Smooth muscle cell (in vitro differentiated cells): ENCODE measurements at regions not wholly inside any gene's neighbourhood (a gene's known extent, or its start where the extent isn't known, plus 50 kb on each side); places are given as distances from the start of the nearest gene placed in this dataset.

Source experiments
- DNase-seq: peaks from one replicate; lab custom pipeline; 2025; ENCODE audit not compliant: unreplicated experiment; lab: John Stamatoyannopoulos, UW
- H2AFZ ChIP-seq: fragments of 200-600 bp; sonication (generic); 2 replicates; pipeline ENCODE4 v1.6.0; 2016; ENCODE audit warnings: antibody characterized with exemption, low read depth, mild to moderate bottlenecking
- H3F3A ChIP-seq: fragments of 200-600 bp; sonication (generic); 2 replicates; pipeline ENCODE4 v1.6.0; 2017; ENCODE audit warnings: antibody characterized with exemption, low read depth
- H3K27ac ChIP-seq: fragments of 200-600 bp; sonication (generic); 2 replicates; pipeline ENCODE4 v1.5.1; 2016; ENCODE audit warnings: low read depth, mild to moderate bottlenecking
- H3K27me3 ChIP-seq: fragments of 200-600 bp; sonication (generic); 2 replicates; pipeline ENCODE4 v1.6.1; 2016; ENCODE audit warnings: low read depth, mild to moderate bottlenecking
- H3K36me3 ChIP-seq: fragments of 200-600 bp; sonication (generic); 2 replicates; pipeline ENCODE4 v1.5.1; 2016; ENCODE audit warnings: low read depth
- H3K4me1 ChIP-seq: fragments of 200-600 bp; sonication (generic); 2 replicates; pipeline ENCODE4 v1.5.1; 2016; ENCODE audit warnings: low read depth
- H3K4me2 ChIP-seq: fragments of 200-600 bp; sonication (generic); 2 replicates; pipeline ENCODE4 v1.6.0; 2016; ENCODE audit warnings: mild to moderate bottlenecking
- H3K4me3 ChIP-seq: fragments of 200-600 bp; sonication (generic); 2 replicates; pipeline ENCODE4 v1.5.1; 2016; ENCODE audit warnings: mild to moderate bottlenecking
- H3K79me2 ChIP-seq: fragments of 200-600 bp; sonication (generic); 2 replicates; pipeline ENCODE4 v1.6.0; 2016; ENCODE audit warnings: low read depth, mild to moderate bottlenecking
- H3K9ac ChIP-seq: fragments of 200-600 bp; sonication (generic); 2 replicates; pipeline ENCODE4 v1.6.0; 2016; ENCODE audit warnings: low read depth
- H3K9me3 ChIP-seq: fragments of 200-600 bp; sonication (generic); replicated peaks from 2 replicates; pipeline ENCODE4 v1.5.1; 2016; ENCODE audit warnings: low read depth
- H4K20me1 ChIP-seq: fragments of 200-600 bp; sonication (generic); 2 replicates; pipeline ENCODE4 v1.6.0; 2016; ENCODE audit warnings: low read depth
- CTCF ChIP-seq: fragments of 200-600 bp; sonication (generic); IDR thresholded peaks from 2 replicates; pipeline ENCODE4 v1.5.1; 2017; ENCODE audit warnings: borderline replicate concordance, mild to moderate bottlenecking, antibody characterized with exemption; ENCODE audit not compliant: insufficient read depth, poor library complexity, severe bottlenecking
- WGBS: methylation state at CpG from one replicate; pipeline ENCODE4 v1.1.7; 2016; ENCODE audit warnings: low lambda C conversion rate; 5-methylcytosine and 5-hydroxymethylcytosine counted together

GRCh38 chr18:35777039-35777438 is 195.4 kb upstream of the RMP24 start:
- Histone ChIP-seq H3K27me3 (no peaks in the 10 kb centered on the region), H3K79me2 (no peaks in the 10 kb centered on the region), H3F3A (no peaks in the 10 kb centered on the region), H4K20me1 (no peaks in the 10 kb centered on the region), H3K9ac (no peak overlapping the region), H2AFZ (no peak overlapping the region), H3K27ac (no peak overlapping the region), H3K36me3 (no peaks in the 10 kb centered on the region), H3K9me3 (no peaks in the 10 kb centered on the region), H3K4me2 (no peak overlapping the region), H3K4me3 (no peak overlapping the region), H3K4me1 (no peaks in the 10 kb centered on the region)
- no peak for DNase-seq
- TF ChIP-seq CTCF: no peak
- whole genome bisulfite sequencing: 90% methylated on average over 4 of the region's 4 CpGs

- Histone ChIP-seq H3K79me2 (no peaks in the 10 kb centered on the region), H3K36me3 (no peaks in the 10 kb centered on the region), H3K4me3 (no peak overlapping the region), H4K20me1 (no peaks in the 10 kb centered on the region), H3F3A (no peaks in the 10 kb centered on the region), H3K9me3 (no peaks in the 10 kb centered on the region), H3K27ac (no peak overlapping the region), H3K9ac (no peak overlapping the region), H2AFZ (no peak overlapping the region), H3K27me3 (no peaks in the 10 kb centered on the region), H3K4me2 (no peak overlapping the region), H3K4me1 (no peaks in the 10 kb centered on the region)
- 69% methylated on average over 4 of the region's 4 CpGs for whole genome bisulfite sequencing
- TF ChIP-seq CTCF: no peak
- DNase-seq: no peak
These were observed 193.4 kb upstream of the RMP24 start for GRCh38 chr18:35778850-35779627.

GRCh38 chr18:35780937-35781336 is 191.5 kb upstream of the RMP24 start:
- H3K36me3 ChIP-seq: no peaks in the 10 kb centered on the region
- H3F3A ChIP-seq: no peaks in the 10 kb centered on the region
- no peak overlapping the region for H3K4me2 ChIP-seq
- no peaks in the 10 kb centered on the region for H3K79me2 ChIP-seq
- no peak overlapping the region for H3K4me3 ChIP-seq
- no peak for TF ChIP-seq CTCF
- no peaks in the 10 kb centered on the region for H3K9me3 ChIP-seq
- DNase-seq: no peak
- no peak overlapping the region for H3K27ac ChIP-seq
- H3K9ac ChIP-seq: no peak overlapping the region
- no peaks in the 10 kb centered on the region for H3K27me3 ChIP-seq
- no peaks in the 10 kb centered on the region for H4K20me1 ChIP-seq
- 86% methylated on average over 5 of the region's 5 CpGs for WGBS
- H3K4me1 ChIP-seq: no peaks in the 10 kb centered on the region
- H2AFZ ChIP-seq: no peak overlapping the region

- no peaks in the 10 kb centered on the region for H3K4me1 ChIP-seq
- no peak for DNase-seq
- no peak overlapping the region for H3K4me3 ChIP-seq
- H3K27ac ChIP-seq: no peak overlapping the region
- H3K4me2 ChIP-seq: no peak overlapping the region
- no peaks in the 10 kb centered on the region for H3K27me3 ChIP-seq
- H3F3A ChIP-seq: no peaks in the 10 kb centered on the region
- no peaks in the 10 kb centered on the region for H4K20me1 ChIP-seq
- no peak overlapping the region for H2AFZ ChIP-seq
- WGBS: 88% methylated on average over 3 of the region's 3 CpGs
- H3K9me3 ChIP-seq: no peaks in the 10 kb centered on the region
- H3K79me2 ChIP-seq: no peaks in the 10 kb centered on the region
- no peak for TF ChIP-seq CTCF
- H3K9ac ChIP-seq: no peak overlapping the region
- H3K36me3 ChIP-seq: no peaks in the 10 kb centered on the region
These were observed 189.6 kb upstream of the RMP24 start for GRCh38 chr18:35782926-35783325.
